Cardiac muscle cell (in vitro differentiated cells and primary cell): ENCODE measurements at regions not wholly inside any gene's neighbourhood (a gene's known extent, or its start where the extent isn't known, plus 50 kb on each side); places are given as distances from the start of the nearest gene placed in this dataset.

Experiments
- DNase-seq, 2 donors: peaks; one replicate each; pipeline versions ENCODE4 v3.0.0 to v3.0.0-alpha.2; 2010 to 2017; ENCODE audit warnings: low read depth in 1 of 2, low spot score in 1 of 2
- H3K27ac ChIP-seq: fragments of 200-600 bp; sonication (generic); 2 replicates; pipeline ENCODE4 v1.5.1; 2016
- H3K27me3 ChIP-seq: fragments of 200-600 bp; sonication (generic); 2 replicates; pipeline ENCODE4 v1.6.0; 2016; ENCODE audit warnings: control low read depth
- H3K36me3 ChIP-seq: fragments of 200-600 bp; sonication (generic); 2 replicates; pipeline ENCODE4 v1.5.1; 2016; ENCODE audit warnings: control low read depth
- H3K4me1 ChIP-seq: fragments of 200-600 bp; sonication (generic); 2 replicates; pipeline ENCODE4 v1.8.1; 2017; ENCODE audit warnings: low read depth, mild to moderate bottlenecking, mixed run types
- H3K4me3 ChIP-seq: fragments of 200-600 bp; sonication (generic); 2 replicates; pipeline ENCODE4 v1.5.1; 2016; ENCODE audit warnings: mild to moderate bottlenecking
- H3K9me3 ChIP-seq: fragments of 200-600 bp; sonication (generic); 2 replicates; pipeline ENCODE4 v1.5.1; 2017; ENCODE audit warnings: low read depth, mild to moderate bottlenecking, control low read depth
- TF ChIP-seq, protein P1 (sequence below): IDR thresholded peaks from 2 replicates; pipeline ENCODE4 v1.5.1; 2012; ENCODE audit warnings: low read depth, mild to moderate bottlenecking, low read length

DNA sequence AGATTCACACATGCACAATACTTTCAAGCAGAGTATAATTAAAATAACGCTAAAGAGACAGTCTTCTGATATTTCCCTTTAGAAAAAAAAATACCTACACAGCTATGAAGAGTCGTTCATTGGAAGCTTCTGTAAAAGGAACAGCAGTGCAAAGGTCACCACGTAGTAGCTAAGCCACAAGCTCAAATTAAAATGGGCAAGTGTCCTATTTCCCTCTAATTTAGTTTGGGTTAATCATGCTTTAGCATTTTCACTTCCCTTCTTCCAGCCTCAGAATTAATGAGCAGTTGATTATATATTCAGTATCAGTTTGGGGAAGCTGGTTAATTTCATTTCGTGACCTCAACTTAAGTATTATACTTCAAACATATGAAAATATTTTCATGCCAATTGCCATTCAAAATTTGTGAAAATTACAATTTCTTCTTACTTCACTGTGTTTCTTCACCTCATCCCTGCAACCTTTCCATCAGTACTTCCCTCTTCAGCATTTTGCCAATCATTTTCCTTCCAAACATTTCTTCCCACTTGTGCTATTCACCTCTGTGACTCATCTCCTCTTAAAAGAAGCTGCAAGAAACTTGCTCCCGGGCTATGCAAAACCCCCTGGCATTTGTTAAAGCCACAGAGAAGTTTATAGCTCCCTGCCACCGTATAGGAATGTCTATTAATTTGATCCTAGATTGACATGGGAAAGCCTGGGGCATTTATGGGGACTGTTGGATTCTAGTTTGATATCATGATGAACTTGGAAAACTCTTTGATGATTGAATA is 83.0 kb downstream of the DMRTA1 start:
- H3K4me3 ChIP-seq, result no peak overlapping the region
- DNase-seq, result no peak
- H3K9me3 ChIP-seq, result no peaks in the 10 kb centered on the region
- TF ChIP-seq, protein P1, sequence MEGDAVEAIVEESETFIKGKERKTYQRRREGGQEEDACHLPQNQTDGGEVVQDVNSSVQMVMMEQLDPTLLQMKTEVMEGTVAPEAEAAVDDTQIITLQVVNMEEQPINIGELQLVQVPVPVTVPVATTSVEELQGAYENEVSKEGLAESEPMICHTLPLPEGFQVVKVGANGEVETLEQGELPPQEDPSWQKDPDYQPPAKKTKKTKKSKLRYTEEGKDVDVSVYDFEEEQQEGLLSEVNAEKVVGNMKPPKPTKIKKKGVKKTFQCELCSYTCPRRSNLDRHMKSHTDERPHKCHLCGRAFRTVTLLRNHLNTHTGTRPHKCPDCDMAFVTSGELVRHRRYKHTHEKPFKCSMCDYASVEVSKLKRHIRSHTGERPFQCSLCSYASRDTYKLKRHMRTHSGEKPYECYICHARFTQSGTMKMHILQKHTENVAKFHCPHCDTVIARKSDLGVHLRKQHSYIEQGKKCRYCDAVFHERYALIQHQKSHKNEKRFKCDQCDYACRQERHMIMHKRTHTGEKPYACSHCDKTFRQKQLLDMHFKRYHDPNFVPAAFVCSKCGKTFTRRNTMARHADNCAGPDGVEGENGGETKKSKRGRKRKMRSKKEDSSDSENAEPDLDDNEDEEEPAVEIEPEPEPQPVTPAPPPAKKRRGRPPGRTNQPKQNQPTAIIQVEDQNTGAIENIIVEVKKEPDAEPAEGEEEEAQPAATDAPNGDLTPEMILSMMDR, result no peak
- H3K27ac ChIP-seq, result no peak overlapping the region
- no peaks in the 10 kb centered on the region for H3K27me3 ChIP-seq
- no peaks in the 10 kb centered on the region for H3K4me1 ChIP-seq
- H3K36me3 ChIP-seq, result no peaks in the 10 kb centered on the region

DNA sequence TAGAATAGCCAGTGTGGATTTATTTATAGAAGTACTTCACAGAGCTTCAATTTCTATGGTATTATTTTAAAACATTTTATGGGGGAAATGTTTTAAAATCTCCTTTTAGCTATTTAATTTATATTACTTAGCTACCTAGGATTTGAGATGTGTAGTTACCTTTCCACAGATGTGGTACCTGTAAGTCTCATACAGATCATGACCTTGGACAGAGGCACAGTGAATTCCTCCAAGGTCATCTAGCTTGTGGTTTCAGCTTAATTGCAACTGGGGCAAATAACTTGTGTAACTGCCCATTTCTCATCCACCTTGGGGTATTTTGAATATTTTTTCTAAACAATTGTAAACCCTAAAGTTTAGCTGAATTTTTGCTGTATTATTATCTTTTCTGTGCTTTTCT is 89.2 kb downstream of the DMRTA1 start:
- Histone ChIP-seq H3K27ac (no peak overlapping the region), H3K36me3 (no peaks in the 10 kb centered on the region), H3K4me1 (no peaks in the 10 kb centered on the region), H3K4me3 (no peak overlapping the region), H3K9me3 (no peaks in the 10 kb centered on the region), H3K27me3 (no peaks in the 10 kb centered on the region)
- DNase-seq, result no peak
- TF ChIP-seq, protein P1, result no peak

DNA sequence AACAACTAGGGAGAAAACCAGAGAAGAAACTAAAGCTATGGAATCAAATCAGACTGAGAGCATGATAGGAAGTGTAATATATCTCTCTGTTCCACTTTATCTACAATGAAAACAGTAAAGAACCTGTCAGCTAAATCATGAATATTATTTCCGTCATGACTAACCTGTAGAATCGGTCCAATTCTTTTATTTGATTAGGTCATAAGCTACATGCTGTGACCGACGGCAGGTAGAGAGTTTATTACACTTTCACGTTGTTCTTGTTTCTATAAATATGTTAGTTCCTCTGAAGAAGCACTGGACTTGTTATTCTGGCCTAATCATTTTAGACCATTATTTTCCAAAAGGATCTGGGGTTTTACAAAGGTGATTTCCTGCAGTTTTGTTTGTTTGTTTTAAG is 91.1 kb downstream of the DMRTA1 start:
- TF ChIP-seq, protein P1, result no peak
- Histone ChIP-seq H3K27ac (no peak overlapping the region), H3K27me3 (no peaks in the 10 kb centered on the region), H3K9me3 (no peaks in the 10 kb centered on the region), H3K4me1 (no peaks in the 10 kb centered on the region), H3K36me3 (no peaks in the 10 kb centered on the region), H3K4me3 (no peak overlapping the region)
- DNase-seq, result no peak

DNA sequence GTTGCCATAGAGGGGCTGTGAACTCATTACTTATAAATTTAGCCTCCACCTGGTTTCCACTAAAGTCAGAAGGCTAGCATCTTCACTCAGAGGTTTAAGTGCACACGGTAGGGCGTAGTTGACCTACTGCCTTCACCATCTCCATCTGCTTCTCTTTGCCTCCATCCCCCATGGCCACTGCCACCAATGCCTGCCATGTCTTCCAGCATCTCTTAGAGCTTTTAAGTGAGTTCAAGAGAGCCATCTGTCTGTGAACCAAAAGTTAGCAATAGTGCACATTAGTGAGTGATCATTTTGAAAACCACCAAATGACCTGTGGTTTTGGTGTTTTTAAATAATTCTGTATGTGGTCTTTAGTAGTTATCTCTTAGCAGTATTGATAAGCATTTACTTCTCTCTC is 102.0 kb downstream of the DMRTA1 start:
- TF ChIP-seq, protein P1, result no peak
- Histone ChIP-seq H3K4me3 (no peak overlapping the region), H3K27me3 (no peaks in the 10 kb centered on the region), H3K27ac (no peak overlapping the region), H3K4me1 (no peaks in the 10 kb centered on the region), H3K36me3 (no peaks in the 10 kb centered on the region), H3K9me3 (no peaks in the 10 kb centered on the region)
- DNase-seq, result no peak

DNA sequence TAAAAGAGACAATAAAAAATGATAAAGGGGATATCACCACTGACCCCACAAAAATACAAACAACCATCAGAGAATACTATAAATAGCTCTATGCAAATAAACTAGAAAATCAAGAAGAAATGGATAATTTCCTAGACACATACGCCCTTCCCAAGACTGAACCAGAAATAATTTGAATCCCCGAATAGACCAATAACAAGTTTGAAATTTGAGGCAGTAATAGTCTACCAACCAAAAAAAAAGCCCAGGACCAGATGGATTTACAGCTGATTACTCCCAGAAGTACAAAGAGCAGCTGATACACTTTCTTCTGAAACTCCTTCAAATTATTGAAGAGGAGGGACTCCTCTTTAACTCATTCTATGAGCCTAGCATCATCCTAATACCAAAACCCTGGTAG is 128.1 kb downstream of the DMRTA1 start:
- Histone ChIP-seq H3K27me3 (no peaks in the 10 kb centered on the region), H3K4me1 (no peaks in the 10 kb centered on the region), H3K36me3 (no peaks in the 10 kb centered on the region), H3K9me3 (no peaks in the 10 kb centered on the region), H3K4me3 (no peak overlapping the region), H3K27ac (no peak overlapping the region)
- TF ChIP-seq, protein P1, result no peak
- DNase-seq, result no peak
